Fibroblast of the aortic adventitia (primary cell): ENCODE measurements at regions not wholly inside any gene's neighbourhood (a gene's known extent, or its start where the extent isn't known, plus 50 kb on each side); places are given as distances from the start of the nearest gene placed in this dataset.

Source experiments
- DNase-seq: peaks from one replicate; pipeline ENCODE4 v3.0.0-alpha.2; 2010; ENCODE audit warnings: low read depth
- H3K4me3 ChIP-seq: 2 replicates; pipeline ENCODE4 v1.5.1; 2011; ENCODE audit warnings: low read depth, mild to moderate bottlenecking, control low read depth, low read length, moderate library complexity
- TF ChIP-seq, protein P1 (sequence below): IDR thresholded peaks from 2 replicates; pipeline ENCODE4 v1.5.1; 2011; ENCODE audit warnings: mild to moderate bottlenecking, low read length, control low read depth, inconsistent platforms; ENCODE audit not compliant: insufficient read depth

DNA sequence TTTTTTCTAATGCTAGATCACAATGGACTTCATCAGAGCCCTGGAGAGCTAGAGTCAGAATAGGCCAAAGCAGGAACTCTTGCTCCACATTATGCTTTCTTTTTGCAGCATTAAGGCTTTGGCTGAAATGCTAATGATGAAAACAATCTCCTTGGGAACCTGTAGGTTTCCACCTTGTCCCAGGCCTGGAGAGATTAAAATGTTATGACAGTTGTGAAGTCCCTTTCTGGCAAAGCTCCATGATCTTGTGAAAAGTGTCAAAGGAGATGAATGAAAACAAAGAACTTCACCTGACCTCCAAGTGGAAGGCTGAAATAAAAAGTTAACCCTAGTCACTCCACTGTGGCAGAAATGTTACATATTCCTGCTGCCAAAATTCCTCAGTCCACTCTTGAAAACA is 64.0 kb upstream of the LRRC1 start:
- TF ChIP-seq, protein P1, sequence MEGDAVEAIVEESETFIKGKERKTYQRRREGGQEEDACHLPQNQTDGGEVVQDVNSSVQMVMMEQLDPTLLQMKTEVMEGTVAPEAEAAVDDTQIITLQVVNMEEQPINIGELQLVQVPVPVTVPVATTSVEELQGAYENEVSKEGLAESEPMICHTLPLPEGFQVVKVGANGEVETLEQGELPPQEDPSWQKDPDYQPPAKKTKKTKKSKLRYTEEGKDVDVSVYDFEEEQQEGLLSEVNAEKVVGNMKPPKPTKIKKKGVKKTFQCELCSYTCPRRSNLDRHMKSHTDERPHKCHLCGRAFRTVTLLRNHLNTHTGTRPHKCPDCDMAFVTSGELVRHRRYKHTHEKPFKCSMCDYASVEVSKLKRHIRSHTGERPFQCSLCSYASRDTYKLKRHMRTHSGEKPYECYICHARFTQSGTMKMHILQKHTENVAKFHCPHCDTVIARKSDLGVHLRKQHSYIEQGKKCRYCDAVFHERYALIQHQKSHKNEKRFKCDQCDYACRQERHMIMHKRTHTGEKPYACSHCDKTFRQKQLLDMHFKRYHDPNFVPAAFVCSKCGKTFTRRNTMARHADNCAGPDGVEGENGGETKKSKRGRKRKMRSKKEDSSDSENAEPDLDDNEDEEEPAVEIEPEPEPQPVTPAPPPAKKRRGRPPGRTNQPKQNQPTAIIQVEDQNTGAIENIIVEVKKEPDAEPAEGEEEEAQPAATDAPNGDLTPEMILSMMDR: no peak
- H3K4me3 ChIP-seq: no peak overlapping the region
- DNase-seq: no peak

DNA sequence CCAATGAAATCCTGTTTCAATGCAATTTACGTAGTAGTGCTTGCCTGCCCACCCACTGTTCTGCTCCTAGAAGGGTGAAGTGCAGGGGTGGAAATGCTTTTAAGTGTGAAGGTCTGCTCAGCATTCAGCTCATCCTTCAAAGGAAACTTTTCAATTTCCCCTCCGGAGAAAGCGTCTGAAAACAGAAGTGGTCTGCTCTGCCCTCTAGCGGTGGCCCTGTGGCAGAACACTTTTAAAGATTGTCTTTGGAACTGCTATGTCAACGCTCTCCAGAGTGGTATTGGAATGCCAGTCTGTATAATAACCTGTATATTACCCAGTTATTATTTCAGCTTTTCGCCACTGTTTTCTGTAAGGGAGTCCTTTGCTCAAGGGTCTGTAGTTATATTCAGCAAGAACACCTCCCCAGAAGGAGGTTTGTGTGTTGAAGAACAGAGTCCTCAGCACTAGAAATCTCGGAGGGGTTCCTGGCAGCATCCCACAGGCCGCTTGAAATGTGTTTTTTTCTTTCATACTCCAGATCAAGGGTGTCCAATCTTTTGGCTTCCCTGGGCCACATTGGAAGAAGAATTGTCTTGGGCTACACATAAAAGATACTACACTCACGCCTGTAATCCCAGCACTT is 63.1 kb upstream of the KLHL31 start:
- TF ChIP-seq, protein P1: peak; percentile 96
- peak; percentile 61 for DNase-seq
- H3K4me3 ChIP-seq: peak overlapping the region; percentile 47

DNA sequence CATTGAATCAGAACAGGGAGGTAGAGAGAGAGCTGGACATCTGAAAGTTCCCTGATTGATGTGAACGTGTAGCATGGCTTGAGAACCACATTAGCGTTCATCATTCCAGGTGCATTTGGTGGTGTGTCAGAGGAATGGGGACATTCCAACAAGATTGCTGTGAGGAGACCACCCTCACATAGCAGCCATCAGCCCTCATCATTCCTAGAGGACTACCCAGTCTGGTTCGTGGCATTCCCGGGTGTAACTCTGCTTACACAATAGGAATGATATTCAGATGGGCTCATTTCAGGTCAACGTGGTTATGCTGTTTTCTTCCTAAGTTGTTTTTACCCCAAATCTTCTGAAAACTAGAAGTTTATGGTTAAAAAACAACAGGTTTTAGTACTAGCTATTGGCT is 62.2 kb upstream of the KLHL31 start:
- DNase-seq: no peak
- no peak overlapping the region for H3K4me3 ChIP-seq
- TF ChIP-seq, protein P1: no peak

DNA sequence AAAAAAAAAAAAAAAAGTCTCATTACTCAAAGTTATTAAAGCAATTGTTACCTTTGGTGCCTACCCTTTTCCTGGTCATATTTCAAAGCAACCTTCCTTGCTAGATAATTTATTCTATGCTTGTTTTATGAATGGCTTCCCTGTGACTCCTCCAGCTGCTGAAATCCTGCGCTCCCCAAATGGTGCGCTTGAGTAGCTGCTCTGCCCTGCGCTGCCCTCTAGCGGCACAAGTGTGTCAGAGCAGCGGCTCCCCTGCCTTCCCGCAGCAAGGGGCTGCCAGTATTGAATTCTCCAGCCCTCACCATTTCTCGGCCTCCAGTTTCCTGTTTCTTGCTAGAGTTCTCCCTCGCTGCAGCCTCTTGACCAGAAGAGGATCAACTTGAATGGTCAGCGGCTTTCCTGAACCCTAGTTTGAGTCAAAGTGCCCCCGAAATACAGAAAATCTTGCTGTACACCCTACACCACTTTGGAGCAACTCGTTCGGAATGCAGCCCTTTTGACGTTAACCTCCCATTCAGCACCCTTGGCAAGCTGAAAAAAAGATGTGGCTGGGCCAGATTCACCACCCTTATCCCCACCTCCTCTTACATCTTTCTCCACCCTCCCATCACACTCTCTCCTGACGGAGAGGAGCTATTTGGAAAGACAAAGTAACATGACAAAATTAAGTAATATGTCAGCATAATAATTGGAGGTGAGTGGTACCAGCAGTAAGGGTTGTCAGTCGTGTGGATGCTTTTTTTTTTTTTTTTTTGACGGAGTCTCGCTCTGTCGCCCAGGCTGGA is 60.4 kb upstream of the KLHL31 start:
- peak; percentile 72 for DNase-seq
- no peak overlapping the region for H3K4me3 ChIP-seq
- TF ChIP-seq, protein P1: peak; percentile 98

DNA sequence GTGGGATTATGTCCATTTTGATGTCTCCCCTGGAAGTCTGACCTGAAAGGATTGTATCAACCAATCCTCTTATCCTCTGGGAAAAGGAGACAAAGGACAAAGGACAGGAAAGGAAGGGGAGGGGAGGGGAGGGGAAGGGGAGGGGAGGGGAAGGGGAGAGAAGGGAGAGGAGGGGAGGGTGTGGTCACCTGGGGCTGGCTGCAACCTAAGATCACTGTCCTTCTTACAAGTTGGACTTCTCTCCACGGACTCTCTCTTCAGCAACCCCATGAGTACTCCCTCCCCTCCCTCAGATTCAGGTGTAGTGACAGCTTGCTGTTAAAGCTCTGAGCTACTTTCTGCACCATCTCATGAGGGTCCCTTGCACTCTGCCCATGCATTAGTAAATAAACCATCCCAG is 58.9 kb upstream of the KLHL31 start:
- no peak for DNase-seq
- H3K4me3 ChIP-seq: no peak overlapping the region
- TF ChIP-seq, protein P1: no peak

DNA sequence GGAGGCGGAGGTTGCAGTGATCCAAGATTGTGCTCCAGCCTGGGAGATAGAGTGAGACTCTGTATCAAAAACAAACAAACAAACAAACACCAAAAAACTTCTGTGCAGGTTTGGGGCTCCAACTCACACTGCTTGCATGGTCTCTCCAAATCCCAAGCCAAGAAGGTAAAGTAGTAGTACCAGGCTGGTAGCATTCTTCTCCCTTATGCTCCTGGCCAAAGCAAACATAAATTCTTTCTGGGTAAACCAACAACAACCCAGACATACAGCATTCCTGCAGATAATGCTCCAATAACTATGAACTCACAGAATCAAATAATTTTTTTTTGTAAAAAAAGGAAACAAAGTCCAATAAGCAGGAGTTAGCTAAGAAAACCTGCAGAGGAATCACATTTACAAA is 57.8 kb upstream of the KLHL31 start:
- TF ChIP-seq, protein P1: no peak

DNA sequence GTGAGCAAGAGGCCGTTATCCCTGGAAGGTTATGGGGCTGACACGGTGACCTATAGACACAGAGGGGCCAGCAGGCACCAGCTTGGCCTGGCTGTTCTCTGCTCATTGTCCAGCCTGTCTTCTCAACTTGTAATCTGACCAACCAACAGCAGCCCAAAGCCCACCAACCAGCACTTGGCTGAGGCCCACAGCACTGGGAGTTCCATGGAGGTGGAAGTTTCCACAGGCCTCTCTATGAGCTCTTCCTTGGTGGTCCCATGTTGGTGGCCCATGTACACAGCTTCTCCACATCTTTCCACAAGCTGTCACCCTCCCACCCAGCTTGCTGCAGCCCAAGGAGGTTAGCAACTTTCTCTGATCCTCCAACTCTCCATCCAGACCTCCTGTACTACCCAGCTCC is 56.2 kb upstream of the KLHL31 start:
- TF ChIP-seq, protein P1: no peak
- no peak overlapping the region for H3K4me3 ChIP-seq
- DNase-seq: no peak

More for the DNA sequence above, 57.8 kb upstream of the KLHL31 start:
- H3K4me3 ChIP-seq: no peak overlapping the region
- no peak for DNase-seq
